ENCODE measurements at regions not wholly inside any gene's neighbourhood (a gene's known extent, or its start where the extent isn't known, plus 50 kb on each side); places are given as distances from the start of the nearest gene placed in this dataset.
"Not testable (repeated sequence)": the region's sequence is repeated elsewhere in the genome, so short reads cannot be mapped to it uniquely, and the experiment has no call there.

- H3K4me3 ChIP-seq (ENCODE audit: low read length); H3K4ac ChIP-seq (ENCODE audit: low read depth, low read length); H4K8ac ChIP-seq (ENCODE audit: low read depth, low read length); H3K79me2 ChIP-seq (ENCODE audit: control insufficient read depth, insufficient read depth, low read length); H3K4me2 ChIP-seq (ENCODE audit: low read length); H3K56ac ChIP-seq (ENCODE audit: low read length); H2BK15ac ChIP-seq (replicated peaks; ENCODE audit: low read depth); H3K18ac ChIP-seq (ENCODE audit: low read length); H2BK5ac ChIP-seq (ENCODE audit: low read length); H3K79me1 ChIP-seq (ENCODE audit: low read length); H3K36me3 ChIP-seq (ENCODE audit: control insufficient read depth, insufficient read depth, low read length); H2BK120ac ChIP-seq (ENCODE audit: low read depth, low read length); H4K5ac ChIP-seq (ENCODE audit: low read length); H3K27me3 ChIP-seq (ENCODE audit: insufficient read depth, low read length, poor library complexity); H3K27ac ChIP-seq (ENCODE audit: low read depth, low read length); H3K9ac ChIP-seq (ENCODE audit: low read length); DNase-seq; H3K4me1 ChIP-seq (ENCODE audit: control insufficient read depth, low read depth, low read length); H2AK5ac ChIP-seq (ENCODE audit: low read length); H3K23ac ChIP-seq (ENCODE audit: low read length): not testable (repeated sequence)
- no CpG with 5 or more reads among the region's 13 CpGs for WGBS (ENCODE audit: extremely low coverage, insufficient coverage, low lambda C conversion rate)
Observed at GRCh38 chr15:53923741-53924140, 54.5 kb upstream of the UNC13C start.

- Histone ChIP-seq H3K79me1 (ENCODE audit: low read length) (no peaks in the 10 kb centered on the region), H3K4me1 (ENCODE audit: control insufficient read depth, low read depth, low read length) (peaks cover 2% of the 10 kb centered on the region), H3K79me2 (ENCODE audit: control insufficient read depth, insufficient read depth, low read length) (no peaks in the 10 kb centered on the region), H3K23ac (ENCODE audit: low read length) (no peak overlapping the region), H3K27ac (ENCODE audit: low read depth, low read length) (no peak overlapping the region), H3K4me2 (ENCODE audit: low read length) (no peak overlapping the region), H4K8ac (ENCODE audit: low read depth, low read length) (no peak overlapping the region), H3K56ac (ENCODE audit: low read length) (peak overlapping the region; percentile 58), H2BK120ac (ENCODE audit: low read depth, low read length) (no peak overlapping the region), H2BK5ac (ENCODE audit: low read length) (no peak overlapping the region), H3K18ac (ENCODE audit: low read length) (peak overlapping the region; percentile 6), H3K9ac (ENCODE audit: low read length) (no peak overlapping the region), H3K27me3 (ENCODE audit: insufficient read depth, low read length, poor library complexity) (no peaks in the 10 kb centered on the region), H3K4me3 (ENCODE audit: low read length) (no peak overlapping the region), H2AK5ac (ENCODE audit: low read length) (no peak overlapping the region), H2BK15ac (replicated peaks; ENCODE audit: low read depth) (no peak overlapping the region), H4K5ac (ENCODE audit: low read length) (no peak overlapping the region), H3K36me3 (ENCODE audit: control insufficient read depth, insufficient read depth, low read length) (no peaks in the 10 kb centered on the region), H3K4ac (ENCODE audit: low read depth, low read length) (no peak overlapping the region)
- DNase-seq, result peak; percentile 62
- WGBS (ENCODE audit: extremely low coverage, insufficient coverage, low lambda C conversion rate), result no CpG with 5 or more reads among the region's 11 CpGs
Observed at GRCh38 chr15:53918180-53919079, 59.8 kb upstream of the UNC13C start.

- no peak overlapping the region for H3K23ac ChIP-seq (ENCODE audit: low read length)
- no peak overlapping the region for H3K9ac ChIP-seq (ENCODE audit: low read length)
- H3K27ac ChIP-seq (ENCODE audit: low read depth, low read length), result no peak overlapping the region
- WGBS (ENCODE audit: extremely low coverage, insufficient coverage, low lambda C conversion rate), result no CpG with 5 or more reads among the region's 2 CpGs
- H2AK5ac ChIP-seq (ENCODE audit: low read length), result no peak overlapping the region
- DNase-seq, result peak; percentile 44
- H3K4me1 ChIP-seq (ENCODE audit: control insufficient read depth, low read depth, low read length), result peaks cover 2% of the 10 kb centered on the region
- H3K79me2 ChIP-seq (ENCODE audit: control insufficient read depth, insufficient read depth, low read length), result no peaks in the 10 kb centered on the region
- H2BK5ac ChIP-seq (ENCODE audit: low read length), result no peak overlapping the region
- H3K4me3 ChIP-seq (ENCODE audit: low read length), result no peak overlapping the region
- H3K36me3 ChIP-seq (ENCODE audit: control insufficient read depth, insufficient read depth, low read length), result no peaks in the 10 kb centered on the region
- peak overlapping the region; percentile 60 for H3K18ac ChIP-seq (ENCODE audit: low read length)
- no peak overlapping the region for H2BK120ac ChIP-seq (ENCODE audit: low read depth, low read length)
- peak overlapping the region; percentile 74 for H2BK15ac ChIP-seq (replicated peaks; ENCODE audit: low read depth)
- H3K27me3 ChIP-seq (ENCODE audit: insufficient read depth, low read length, poor library complexity), result no peaks in the 10 kb centered on the region
- H3K79me1 ChIP-seq (ENCODE audit: low read length), result no peaks in the 10 kb centered on the region
- no peak overlapping the region for H4K5ac ChIP-seq (ENCODE audit: low read length)
- H3K4ac ChIP-seq (ENCODE audit: low read depth, low read length), result no peak overlapping the region
- no peak overlapping the region for H3K56ac ChIP-seq (ENCODE audit: low read length)
- H3K4me2 ChIP-seq (ENCODE audit: low read length), result no peak overlapping the region
- no peak overlapping the region for H4K8ac ChIP-seq (ENCODE audit: low read depth, low read length)
Observed at GRCh38 chr15:53917109-53917508, 61.1 kb upstream of the UNC13C start.

GRCh38 chr15:53911431-53911830, 66.8 kb upstream of the UNC13C start:
- H3K4me2 ChIP-seq (ENCODE audit: low read length), result no peak overlapping the region
- H3K4me1 ChIP-seq (ENCODE audit: control insufficient read depth, low read depth, low read length), result no peaks in the 10 kb centered on the region
- H2BK5ac ChIP-seq (ENCODE audit: low read length), result no peak overlapping the region
- no peak overlapping the region for H2AK5ac ChIP-seq (ENCODE audit: low read length)
- no peak overlapping the region for H3K56ac ChIP-seq (ENCODE audit: low read length)
- H3K27ac ChIP-seq (ENCODE audit: low read depth, low read length), result no peak overlapping the region
- H3K9ac ChIP-seq (ENCODE audit: low read length), result no peak overlapping the region
- no CpG with 5 or more reads among the region's 10 CpGs for WGBS (ENCODE audit: extremely low coverage, insufficient coverage, low lambda C conversion rate)
- no peak overlapping the region for H2BK120ac ChIP-seq (ENCODE audit: low read depth, low read length)
- H3K27me3 ChIP-seq (ENCODE audit: insufficient read depth, low read length, poor library complexity), result no peaks in the 10 kb centered on the region
- H3K79me1 ChIP-seq (ENCODE audit: low read length), result no peaks in the 10 kb centered on the region
- H3K36me3 ChIP-seq (ENCODE audit: control insufficient read depth, insufficient read depth, low read length), result no peaks in the 10 kb centered on the region
- H3K23ac ChIP-seq (ENCODE audit: low read length), result no peak overlapping the region
- no peak for DNase-seq
- H3K4ac ChIP-seq (ENCODE audit: low read depth, low read length), result no peak overlapping the region
- H4K5ac ChIP-seq (ENCODE audit: low read length), result no peak overlapping the region
- H3K79me2 ChIP-seq (ENCODE audit: control insufficient read depth, insufficient read depth, low read length), result no peaks in the 10 kb centered on the region
- H3K18ac ChIP-seq (ENCODE audit: low read length), result no peak overlapping the region
- no peak overlapping the region for H3K4me3 ChIP-seq (ENCODE audit: low read length)
- no peak overlapping the region for H2BK15ac ChIP-seq (replicated peaks; ENCODE audit: low read depth)
- no peak overlapping the region for H4K8ac ChIP-seq (ENCODE audit: low read depth, low read length)

- DNase-seq, result no peak
- H3K79me1 ChIP-seq (ENCODE audit: low read length), result no peaks in the 10 kb centered on the region
- H3K4me3 ChIP-seq (ENCODE audit: low read length), result no peak overlapping the region
- no peaks in the 10 kb centered on the region for H3K4me1 ChIP-seq (ENCODE audit: control insufficient read depth, low read depth, low read length)
- H2BK5ac ChIP-seq (ENCODE audit: low read length), result no peak overlapping the region
- H3K27ac ChIP-seq (ENCODE audit: low read depth, low read length), result no peak overlapping the region
- H3K27me3 ChIP-seq (ENCODE audit: insufficient read depth, low read length, poor library complexity), result no peaks in the 10 kb centered on the region
- H3K4me2 ChIP-seq (ENCODE audit: low read length), result no peak overlapping the region
- H2AK5ac ChIP-seq (ENCODE audit: low read length), result no peak overlapping the region
- no peak overlapping the region for H3K56ac ChIP-seq (ENCODE audit: low read length)
- no peaks in the 10 kb centered on the region for H3K36me3 ChIP-seq (ENCODE audit: control insufficient read depth, insufficient read depth, low read length)
- H3K79me2 ChIP-seq (ENCODE audit: control insufficient read depth, insufficient read depth, low read length), result no peaks in the 10 kb centered on the region
- no peak overlapping the region for H2BK120ac ChIP-seq (ENCODE audit: low read depth, low read length)
- no CpG with 5 or more reads among the region's 11 CpGs for WGBS (ENCODE audit: extremely low coverage, insufficient coverage, low lambda C conversion rate)
- H3K4ac ChIP-seq (ENCODE audit: low read depth, low read length), result no peak overlapping the region
- H4K5ac ChIP-seq (ENCODE audit: low read length), result no peak overlapping the region
- no peak overlapping the region for H3K9ac ChIP-seq (ENCODE audit: low read length)
- no peak overlapping the region for H4K8ac ChIP-seq (ENCODE audit: low read depth, low read length)
- H3K18ac ChIP-seq (ENCODE audit: low read length), result no peak overlapping the region
- H3K23ac ChIP-seq (ENCODE audit: low read length), result no peak overlapping the region
- H2BK15ac ChIP-seq (replicated peaks; ENCODE audit: low read depth), result no peak overlapping the region
Observed at GRCh38 chr15:53910852-53911251, 67.4 kb upstream of the UNC13C start.
